HEK293 (cell line): ENCODE measurements at regions not wholly inside any gene's neighbourhood (a gene's known extent, or its start where the extent isn't known, plus 50 kb on each side); places are given as distances from the start of the nearest gene placed in this dataset.
"Not testable (repeated sequence)": the region's sequence is repeated elsewhere in the genome, so short reads cannot be mapped to it uniquely, and the experiment has no call there.

Experiments used
- CTCF ChIA-PET: fragments of 350-600 bp; formaldehyde crosslinking; extraction: SDS; loops from one replicate; lab custom pipeline; 2021; ENCODE audit warnings: antibody characterized with exemption; lab: Yijun Ruan, JAX
- POLR2A ChIA-PET: fragments of 300-600 bp; formaldehyde crosslinking; extraction: SDS; loops from one replicate; lab custom pipeline; 2020; ENCODE audit warnings: antibody characterized with exemption, inconsistent platforms; lab: Yijun Ruan, JAX
- H3K27ac ChIP-seq: fragments of 200-500 bp; sonication (Bioruptor generic); 2 replicates; pipeline ENCODE4 v1.5.1; 2014; ENCODE audit warnings: low read depth, low read length, control low read depth, inconsistent platforms; ENCODE audit errors: extremely low read depth
- H3K36me3 ChIP-seq, 2 experiments: fragments of 200-500 bp in 1 of 2; sonication (Bioruptor generic) in 1 of 2; 1 replicate in 1 of 2; 2 replicates in 1 of 2; pipeline ENCODE4 v1.5.1; 2014 to 2017; ENCODE audit warnings: inconsistent platforms in 2 of 2, low read length in 2 of 2; ENCODE audit not compliant: control insufficient read depth in 2 of 2, insufficient read depth in 1 of 2
- H3K4me1 ChIP-seq: fragments of 200-500 bp; sonication (Bioruptor generic); 2 replicates; pipeline ENCODE4 v1.5.1; 2014; ENCODE audit warnings: mild to moderate bottlenecking, low read length, inconsistent platforms; ENCODE audit not compliant: control insufficient read depth, insufficient read depth
- H3K4me3 ChIP-seq: 2 replicates; pipeline ENCODE4 v1.5.1; 2011; ENCODE audit warnings: low read depth, mild to moderate bottlenecking, control low read depth, low read length, moderate library complexity
- H3K9me3 ChIP-seq: fragments of 200-500 bp; sonication (Bioruptor generic); 2 replicates; pipeline ENCODE4 v1.5.1; 2014; ENCODE audit warnings: low read depth, low read length, inconsistent platforms; ENCODE audit not compliant: control insufficient read depth, insufficient read depth
- CTCF ChIP-seq: fragments of 450-650 bp; formaldehyde crosslinking; IDR thresholded peaks from 2 replicates; pipeline ENCODE4 v1.5.1; 2016; ENCODE audit warnings: missing biosample characterization, missing genetic modification characterization
- GLI2 ChIP-seq: fragments of 450-650 bp; formaldehyde crosslinking; IDR thresholded peaks from 2 replicates; pipeline ENCODE4; 2017; ENCODE audit warnings: missing biosample characterization, missing genetic modification characterization, low read depth, borderline replicate concordance
- SCRT2 ChIP-seq: fragments of 450-650 bp; formaldehyde crosslinking; IDR thresholded peaks from 2 replicates; pipeline ENCODE4 v1.5.1; 2016; ENCODE audit warnings: missing biosample characterization, missing genetic modification characterization
- ZBTB21 ChIP-seq: fragments of 450-650 bp; formaldehyde crosslinking; IDR thresholded peaks from 2 replicates; pipeline ENCODE4 v1.5.1; 2017; ENCODE audit warnings: missing biosample characterization, missing genetic modification characterization
- ZFP69B ChIP-seq: fragments of 450-650 bp; formaldehyde crosslinking; IDR thresholded peaks from 2 replicates; pipeline ENCODE4 v1.5.1; 2016; ENCODE audit warnings: missing biosample characterization, missing genetic modification characterization
- ZNF132 ChIP-seq: fragments of 450-650 bp; formaldehyde crosslinking; IDR thresholded peaks from 2 replicates; pipeline ENCODE4 v1.5.1; 2017; ENCODE audit warnings: missing biosample characterization, missing genetic modification characterization, borderline replicate concordance
- ZNF155 ChIP-seq: fragments of 450-650 bp; formaldehyde crosslinking; IDR thresholded peaks from 2 replicates; pipeline ENCODE4 v1.5.1; 2016; ENCODE audit warnings: missing biosample characterization, missing genetic modification characterization
- ZNF449 ChIP-seq: fragments of 450-650 bp; formaldehyde crosslinking; IDR thresholded peaks from 2 replicates; pipeline ENCODE4 v1.5.1; 2017; ENCODE audit warnings: missing biosample characterization, mild to moderate bottlenecking, missing genetic modification characterization, moderate library complexity
- ZNF473 ChIP-seq: fragments of 450-650 bp; formaldehyde crosslinking; IDR thresholded peaks from 2 replicates; pipeline ENCODE4 v1.5.1; 2017; ENCODE audit warnings: missing biosample characterization, missing genetic modification characterization
- ZNF529 ChIP-seq: fragments of 450-650 bp; formaldehyde crosslinking; IDR thresholded peaks from 2 replicates; pipeline ENCODE4 v1.5.1; 2017; ENCODE audit warnings: missing genetic modification characterization, missing biosample characterization; ENCODE audit not compliant: insufficient replicate concordance
- ZNF558 ChIP-seq: fragments of 450-650 bp; formaldehyde crosslinking; IDR thresholded peaks from 2 replicates; pipeline ENCODE4 v1.5.1; 2016; ENCODE audit warnings: missing biosample characterization, missing genetic modification characterization
- ZNF785 ChIP-seq: fragments of 450-650 bp; formaldehyde crosslinking; IDR thresholded peaks from 2 replicates; pipeline ENCODE4 v1.5.1; 2016; ENCODE audit warnings: missing biosample characterization, missing genetic modification characterization
- ZNF792 ChIP-seq: fragments of 450-650 bp; formaldehyde crosslinking; IDR thresholded peaks from 2 replicates; pipeline ENCODE4 v1.5.1; 2016; ENCODE audit warnings: missing biosample characterization, missing genetic modification characterization
- ZSCAN16 ChIP-seq: fragments of 450-650 bp; formaldehyde crosslinking; IDR thresholded peaks from 2 replicates; pipeline ENCODE4 v1.5.1; 2016; ENCODE audit warnings: missing biosample characterization, missing genetic modification characterization
- ZSCAN30 ChIP-seq: fragments of 450-650 bp; IDR thresholded peaks from 2 replicates; pipeline ENCODE4 v1.5.1; 2018; ENCODE audit warnings: missing biosample characterization, mild to moderate bottlenecking, missing genetic modification characterization, moderate library complexity
- ZSCAN4 ChIP-seq: fragments of 450-650 bp; formaldehyde crosslinking; IDR thresholded peaks from 2 replicates; pipeline ENCODE4 v1.5.1; 2017; ENCODE audit warnings: missing biosample characterization, missing genetic modification characterization
- TF ChIP-seq, protein P1 (sequence below): fragments of 450-650 bp; formaldehyde crosslinking; IDR thresholded peaks from 2 replicates; pipeline ENCODE4 v1.5.1; 2016; ENCODE audit warnings: missing biosample characterization, missing genetic modification characterization, borderline replicate concordance

- TF ChIP-seq, protein P1, sequence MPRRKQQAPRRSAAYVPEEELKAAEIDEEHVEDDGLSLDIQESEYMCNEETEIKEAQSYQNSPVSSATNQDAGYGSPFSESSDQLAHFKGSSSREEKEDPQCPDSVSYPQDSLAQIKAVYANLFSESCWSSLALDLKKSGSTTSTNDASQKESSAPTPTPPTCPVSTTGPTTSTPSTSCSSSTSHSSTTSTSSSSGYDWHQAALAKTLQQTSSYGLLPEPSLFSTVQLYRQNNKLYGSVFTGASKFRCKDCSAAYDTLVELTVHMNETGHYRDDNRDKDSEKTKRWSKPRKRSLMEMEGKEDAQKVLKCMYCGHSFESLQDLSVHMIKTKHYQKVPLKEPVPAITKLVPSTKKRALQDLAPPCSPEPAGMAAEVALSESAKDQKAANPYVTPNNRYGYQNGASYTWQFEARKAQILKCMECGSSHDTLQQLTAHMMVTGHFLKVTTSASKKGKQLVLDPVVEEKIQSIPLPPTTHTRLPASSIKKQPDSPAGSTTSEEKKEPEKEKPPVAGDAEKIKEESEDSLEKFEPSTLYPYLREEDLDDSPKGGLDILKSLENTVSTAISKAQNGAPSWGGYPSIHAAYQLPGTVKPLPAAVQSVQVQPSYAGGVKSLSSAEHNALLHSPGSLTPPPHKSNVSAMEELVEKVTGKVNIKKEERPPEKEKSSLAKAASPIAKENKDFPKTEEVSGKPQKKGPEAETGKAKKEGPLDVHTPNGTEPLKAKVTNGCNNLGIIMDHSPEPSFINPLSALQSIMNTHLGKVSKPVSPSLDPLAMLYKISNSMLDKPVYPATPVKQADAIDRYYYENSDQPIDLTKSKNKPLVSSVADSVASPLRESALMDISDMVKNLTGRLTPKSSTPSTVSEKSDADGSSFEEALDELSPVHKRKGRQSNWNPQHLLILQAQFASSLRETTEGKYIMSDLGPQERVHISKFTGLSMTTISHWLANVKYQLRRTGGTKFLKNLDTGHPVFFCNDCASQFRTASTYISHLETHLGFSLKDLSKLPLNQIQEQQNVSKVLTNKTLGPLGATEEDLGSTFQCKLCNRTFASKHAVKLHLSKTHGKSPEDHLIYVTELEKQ (tag by site-specific recombination): no peak
- no peak for TF ChIP-seq ZNF132 (tag by site-specific recombination)
Observed at GRCh38 chr1:200288226-200288625, 121.6 kb downstream of the ZNF281 start (continued).

- H3K27ac ChIP-seq, H3K4me3 ChIP-seq, POLR2A ChIA-PET, H3K36me3 ChIP-seq, H3K9me3 ChIP-seq, H3K4me1 ChIP-seq: not testable (repeated sequence)
- CTCF ChIA-PET: interaction anchor here (0.7 kb wide), 1 partner anchor 209 kb away, joined by 6 read pairs; no protein-coding TSS in a partner anchor
Observed at GRCh38 chr1:200284236-200284635, 125.6 kb downstream of the ZNF281 start.

- no peak for TF ChIP-seq ZSCAN16 (tag by site-specific recombination)
- TF ChIP-seq ZSCAN30 (tag by site-specific recombination): no peak
- TF ChIP-seq ZNF132 (tag by site-specific recombination): no peak
- no peak for TF ChIP-seq ZNF529 (tag by site-specific recombination)
- no peak for TF ChIP-seq ZBTB21 (tag by site-specific recombination)
- no peak for TF ChIP-seq ZNF449 (tag by site-specific recombination)
- no peak for TF ChIP-seq ZNF785 (tag by site-specific recombination)
- no peak for TF ChIP-seq ZNF473
- no peak for TF ChIP-seq ZSCAN4
- no peak for TF ChIP-seq ZFP69B (tag by site-specific recombination)
- TF ChIP-seq ZNF155 (tag by site-specific recombination): no peak
- TF ChIP-seq CTCF (tag by site-specific recombination): no peak
- TF ChIP-seq ZNF792: no peak
- no peak for TF ChIP-seq GLI2
- TF ChIP-seq ZNF558: no peak
- TF ChIP-seq SCRT2 (tag by site-specific recombination): no peak
- Histone ChIP-seq H3K4me1 (no peaks in the 10 kb centered on the region), H3K9me3 (no peaks in the 10 kb centered on the region), H3K36me3 (no peaks in the 10 kb centered on the region), H3K4me3 (no peak overlapping the region), H3K27ac (no peak overlapping the region)
- ChIA-PET POLR2A (no interaction called here), CTCF (interaction anchor here (0.5 to 1.1 kb wide), 2 partner anchors 17 to 85 kb away, joined by 4 read pairs; no protein-coding TSS in a partner anchor)
Observed at GRCh38 chr1:200282497-200283122, 127.2 kb downstream of the ZNF281 start.
